Mononuclear cell (primary cell): ENCODE measurements at regions not wholly inside any gene's neighbourhood (a gene's known extent, or its start where the extent isn't known, plus 50 kb on each side); places are given as distances from the start of the nearest gene placed in this dataset.
"Not testable (repeated sequence)": the region's sequence is repeated elsewhere in the genome, so short reads cannot be mapped to it uniquely, and the experiment has no call there.

Experiments
- H3K27me3 ChIP-seq: 2 replicates; pipeline ENCODE4 v1.6.0; 2011; ENCODE audit warnings: low read length, control low read depth; ENCODE audit not compliant: insufficient read depth
- H3K4me1 ChIP-seq: 2 replicates; pipeline ENCODE4 v1.5.1; 2011; ENCODE audit warnings: mild to moderate bottlenecking, low read length, control low read depth; ENCODE audit not compliant: insufficient read depth
- H3K4me3 ChIP-seq: 2 replicates; pipeline ENCODE4 v1.5.1; 2011; ENCODE audit warnings: mild to moderate bottlenecking, low read length, moderate library complexity
- H3K9me3 ChIP-seq: 2 replicates; pipeline ENCODE4 v1.5.1; 2011; ENCODE audit warnings: low read depth, mild to moderate bottlenecking, control low read depth, low read length

- H3K9me3 ChIP-seq, H3K27me3 ChIP-seq: not testable (repeated sequence)
Measured at GRCh38 chr2:111346018-111346930, 225.6 kb downstream of the BCL2L11 start.

GRCh38 chr2:111347695-111348094 is 227.0 kb downstream of the BCL2L11 start:
- H3K4me3 ChIP-seq, H3K27me3 ChIP-seq, H3K9me3 ChIP-seq, H3K4me1 ChIP-seq: not testable (repeated sequence)

More at GRCh38 chr2:111346018-111346930, 225.6 kb downstream of the BCL2L11 start:
- not testable (repeated sequence) for H3K4me3 ChIP-seq, H3K4me1 ChIP-seq

- H3K4me1 ChIP-seq, H3K9me3 ChIP-seq, H3K4me3 ChIP-seq, H3K27me3 ChIP-seq: not testable (repeated sequence)
Measured at GRCh38 chr2:111348316-111348715, 227.6 kb downstream of the BCL2L11 start.

- H3K4me1 ChIP-seq, H3K4me3 ChIP-seq, H3K27me3 ChIP-seq, H3K9me3 ChIP-seq: not testable (repeated sequence)
Measured at GRCh38 chr2:111355022-111355817, 234.5 kb downstream of the BCL2L11 start.

- H3K9me3 ChIP-seq, H3K4me3 ChIP-seq, H3K4me1 ChIP-seq, H3K27me3 ChIP-seq: not testable (repeated sequence)
Measured at GRCh38 chr2:111355823-111356511, 235.3 kb downstream of the BCL2L11 start.

GRCh38 chr2:111356512-111357031 is 235.9 kb downstream of the BCL2L11 start:
- not testable (repeated sequence) for H3K27me3 ChIP-seq, H3K9me3 ChIP-seq, H3K4me3 ChIP-seq, H3K4me1 ChIP-seq

- not testable (repeated sequence) for H3K4me3 ChIP-seq
Measured at GRCh38 chr2:111365986-111366640, 245.4 kb downstream of the BCL2L11 start.

GRCh38 chr2:111366641-111367029 is 245.9 kb downstream of the BCL2L11 start:
- H3K9me3 ChIP-seq, H3K27me3 ChIP-seq, H3K4me3 ChIP-seq, H3K4me1 ChIP-seq: not testable (repeated sequence)

More at GRCh38 chr2:111365986-111366640, 245.4 kb downstream of the BCL2L11 start:
- H3K9me3 ChIP-seq, H3K27me3 ChIP-seq, H3K4me1 ChIP-seq: not testable (repeated sequence)

GRCh38 chr2:111367080-111367479 is 246.4 kb downstream of the BCL2L11 start:
- not testable (repeated sequence) for H3K9me3 ChIP-seq, H3K4me1 ChIP-seq, H3K27me3 ChIP-seq, H3K4me3 ChIP-seq

- not testable (repeated sequence) for H3K4me3 ChIP-seq, H3K9me3 ChIP-seq, H3K27me3 ChIP-seq, H3K4me1 ChIP-seq
Measured at GRCh38 chr2:111367871-111368270, 247.2 kb downstream of the BCL2L11 start.

- not testable (repeated sequence) for H3K4me1 ChIP-seq, H3K27me3 ChIP-seq, H3K4me3 ChIP-seq, H3K9me3 ChIP-seq
Measured at GRCh38 chr2:111368288-111368687, 247.6 kb downstream of the BCL2L11 start.

- H3K4me1 ChIP-seq, H3K27me3 ChIP-seq, H3K4me3 ChIP-seq, H3K9me3 ChIP-seq: not testable (repeated sequence)
Measured at GRCh38 chr2:111373060-111373459, 252.3 kb downstream of the BCL2L11 start.

GRCh38 chr2:111373989-111374388 is 253.3 kb downstream of the BCL2L11 start:
- H3K27me3 ChIP-seq, H3K9me3 ChIP-seq, H3K4me1 ChIP-seq, H3K4me3 ChIP-seq: not testable (repeated sequence)

- H3K9me3 ChIP-seq, H3K4me3 ChIP-seq, H3K4me1 ChIP-seq, H3K27me3 ChIP-seq: not testable (repeated sequence)
Measured at GRCh38 chr2:111374734-111375133, 254.0 kb downstream of the BCL2L11 start.
